Panc1 (cell line): ENCODE measurements at regions not wholly inside any gene's neighbourhood (a gene's known extent, or its start where the extent isn't known, plus 50 kb on each side); places are given as distances from the start of the nearest gene placed in this dataset.

ENCODE experiments used
- ATAC-seq: fragments of 200-7000 bp; cut with Tn5 transposase; 2 replicates; pipeline ENCODE4 v1.9.1; 2020; ENCODE audit warnings: mild to moderate bottlenecking, moderate library complexity
- BruUV-seq: library from RNA; stranded (reverse); fragments of 400-500 nt; replicated peaks from 2 replicates; lab custom pipeline; 2021; lab: Mats Ljungman, UMichigan
- CTCF ChIA-PET: fragments of 300-600 bp; sonication (Branson Sonifier 250); formaldehyde crosslinking; loops from one replicate; lab custom pipeline; 2022; ENCODE audit warnings: antibody characterized with exemption; lab: Charles Lee
- POLR2A ChIA-PET: fragments of 300-600 bp; sonication (Branson Sonifier 250); formaldehyde crosslinking; loops from one replicate; lab custom pipeline; 2022; ENCODE audit warnings: antibody characterized with exemption; lab: Charles Lee
- DNase-seq: peaks from one replicate; pipeline ENCODE4 v3.0.0-alpha.2; 2010; ENCODE audit warnings: low read depth, low spot score
- H3K27ac ChIP-seq: 2 replicates; pipeline ENCODE4 v1.5.1; 2011; ENCODE audit warnings: mild to moderate bottlenecking, low read length, inconsistent platforms
- H3K27me3 ChIP-seq: fragments of 200-500 bp; sonication (Bioruptor generic); 2 replicates; pipeline ENCODE4 v1.6.0; 2014; ENCODE audit warnings: low read length, inconsistent platforms; ENCODE audit not compliant: control insufficient read depth, insufficient read depth
- H3K36me3 ChIP-seq: fragments of 200-500 bp; sonication (Bioruptor generic); 2 replicates; pipeline ENCODE4 v1.5.1; 2014; ENCODE audit warnings: inconsistent platforms, mild to moderate bottlenecking, low read length, moderate library complexity; ENCODE audit not compliant: control insufficient read depth, insufficient read depth
- H3K4me1 ChIP-seq: 2 replicates; pipeline ENCODE4 v1.5.1; 2011; ENCODE audit warnings: inconsistent platforms, mild to moderate bottlenecking, low read length, moderate library complexity; ENCODE audit not compliant: control insufficient read depth, insufficient read depth
- H3K4me3 ChIP-seq, 2 experiments: 2 replicates each; pipeline ENCODE4 v1.5.1; 2011 to 2012; ENCODE audit warnings: low read depth in 2 of 2, low read length in 2 of 2, mild to moderate bottlenecking in 2 of 2, inconsistent platforms in 1 of 2, moderate library complexity in 1 of 2
- H3K9me3 ChIP-seq: fragments of 200-500 bp; sonication (Bioruptor generic); 2 replicates; pipeline ENCODE4 v1.5.1; 2014; ENCODE audit warnings: low read depth, mild to moderate bottlenecking, inconsistent platforms, low read length, moderate library complexity; ENCODE audit not compliant: control insufficient read depth, insufficient read depth
- CTCF ChIP-seq: fragments of 450-650 bp; IDR thresholded peaks from 2 replicates; pipeline ENCODE4 v1.5.1; 2017; ENCODE audit warnings: mild to moderate bottlenecking
- POLR2AphosphoS5 ChIP-seq: IDR thresholded peaks from 2 replicates; pipeline ENCODE4 v1.6.1; 2012; ENCODE audit warnings: mild to moderate bottlenecking, low read depth, low read length, moderate library complexity
- REST ChIP-seq, 2 experiments: IDR thresholded peaks; 2 replicates each; pipeline ENCODE4 v1.6.1; 2011 to 2012; ENCODE audit warnings: low read depth in 2 of 2, control low read depth in 1 of 2, low read length in 1 of 2, mild to moderate bottlenecking in 1 of 2, moderate library complexity in 1 of 2; ENCODE audit not compliant: insufficient read depth in 1 of 2
- SIN3A ChIP-seq: IDR thresholded peaks from 2 replicates; pipeline ENCODE4 v1.6.1; 2012; ENCODE audit warnings: low read depth, mild to moderate bottlenecking, low read length, moderate library complexity, borderline replicate concordance; ENCODE audit not compliant: insufficient read depth
- TCF7L2 ChIP-seq: IDR thresholded peaks from 2 replicates; pipeline ENCODE4 v1.6.1; 2011; ENCODE audit warnings: mild to moderate bottlenecking, low read depth, low read length, inconsistent platforms
- in situ Hi-C: cut with HindIII; loops from 2 replicates; pipeline ENCODE4 v1.10.0; 2016; ENCODE audit warnings: low sequenced_read_pairs, low pct_unique_long_range_greater_than_20kb
- intact Hi-C: fragments of 100-400 bp; cut with micrococcal nuclease; formaldehyde crosslinking; loops from one replicate; pipeline ENCODE4 v1.10.0; 2022; ENCODE audit not compliant: unreplicated experiment

- Histone ChIP-seq H3K36me3 (no peaks in the 10 kb centered on the region), H3K4me1 (no peaks in the 10 kb centered on the region), H3K4me3 (no peak overlapping the region), H3K27ac (no peak overlapping the region), H3K27me3 (no peaks in the 10 kb centered on the region), H3K9me3 (no peaks in the 10 kb centered on the region)
- POLR2A ChIA-PET = no interaction called here
- in situ Hi-C loops (no loop called here), intact Hi-C loops (no loop called here)
- ATAC-seq (no peak), DNase-seq (no peak)
- CTCF ChIA-PET = no interaction called here
- TF ChIP-seq SIN3A = no peak
- no peak for TF ChIP-seq CTCF
- no peak for TF ChIP-seq REST (IDR thresholded peaks at IDR 0.05; ENCODE audit: insufficient read depth in 1 of 2, low read depth in 2 of 2, low read length in 1 of 2)
- no peak for TF ChIP-seq POLR2AphosphoS5
- TF ChIP-seq TCF7L2 = no peak
- no TSS peak for BruUV-seq
Observed at GRCh38 chr20:57883224-57883623, 173.4 kb upstream of the PMEPA1 start.

- POLR2A ChIA-PET = interaction anchor here (0.6 kb wide), 1 partner anchor 57 kb away, joined by 3 read pairs; no protein-coding TSS in a partner anchor
- BruUV-seq = no TSS peak
- no peak overlapping the region for H3K27ac ChIP-seq
- H3K36me3 ChIP-seq = no peaks in the 10 kb centered on the region
- no peaks in the 10 kb centered on the region for H3K9me3 ChIP-seq
- in situ Hi-C loops (no loop called here), intact Hi-C loops (no loop called here)
- no peak for ATAC-seq
- H3K4me1 ChIP-seq = no peaks in the 10 kb centered on the region
- CTCF ChIA-PET = no interaction called here
- H3K4me3 ChIP-seq = no peak overlapping the region
- no peaks in the 10 kb centered on the region for H3K27me3 ChIP-seq
- no peak for TF ChIP-seq REST (IDR thresholded peaks at IDR 0.05; ENCODE audit: insufficient read depth in 1 of 2, low read depth in 2 of 2, low read length in 1 of 2)
- no peak for TF ChIP-seq SIN3A
- TF ChIP-seq POLR2AphosphoS5 = no peak
- TF ChIP-seq TCF7L2 = no peak
- TF ChIP-seq CTCF = no peak
- DNase-seq = no peak
Observed at GRCh38 chr20:57882451-57883161, 172.8 kb upstream of the PMEPA1 start.
